Lung (tissue), 11 donors: ENCODE measurements at regions not wholly inside any gene's neighbourhood (a gene's known extent, or its start where the extent isn't known, plus 50 kb on each side); places are given as distances from the start of the nearest gene placed in this dataset.

ENCODE experiments used
- ATAC-seq: fragments of 200-7000 bp; cut with Tn5 transposase; one replicate; pipeline ENCODE4 v1.9.1; 2020; ENCODE audit warnings: moderate number of reproducible peaks; ENCODE audit not compliant: insufficient read depth, low FRiP score
- DNase-seq, 3 donors: peaks; one replicate each; pipeline ENCODE4 v3.0.0-alpha.2; 2013 to 2017
- H3K27ac ChIP-seq, 2 donors: one replicate each; pipeline ENCODE4 v1.5.1; 2013; ENCODE audit warnings: mild to moderate bottlenecking in 2 of 2, moderate library complexity in 2 of 2, control low read depth in 1 of 2, inconsistent platforms in 1 of 2, low read depth in 1 of 2, low read length in 1 of 2
- H3K27me3 ChIP-seq, 3 donors: one replicate each; pipeline ENCODE4 v1.5.1; 2013; ENCODE audit warnings: low read length in 2 of 3; ENCODE audit not compliant: control insufficient read depth in 3 of 3, insufficient read depth in 3 of 3
- H3K36me3 ChIP-seq, 4 donors: one replicate each; pipeline ENCODE4 v1.5.1; 2013; ENCODE audit warnings: low read length in 4 of 4, mild to moderate bottlenecking in 1 of 4, moderate library complexity in 1 of 4; ENCODE audit not compliant: control insufficient read depth in 4 of 4, insufficient read depth in 4 of 4
- H3K4me1 ChIP-seq, 5 donors: one replicate each; pipeline ENCODE4 v1.5.1; 2013; ENCODE audit warnings: low read length in 5 of 5, mild to moderate bottlenecking in 2 of 5, moderate library complexity in 1 of 5; ENCODE audit not compliant: control insufficient read depth in 5 of 5, insufficient read depth in 5 of 5
- H3K4me3 ChIP-seq: one replicate; pipeline ENCODE4 v1.5.1; 2013; ENCODE audit warnings: mild to moderate bottlenecking, control low read depth, moderate library complexity
- H3K9ac ChIP-seq, 2 donors: one replicate each; pipeline ENCODE4 v1.5.1; 2013; ENCODE audit warnings: low read length in 2 of 2, control low read depth in 1 of 2; ENCODE audit not compliant: insufficient read depth in 1 of 2
- H3K9me3 ChIP-seq, 4 donors: one replicate each; pipeline ENCODE4 v1.5.1; 2013; ENCODE audit warnings: low read length in 3 of 4, mild to moderate bottlenecking in 1 of 4, moderate library complexity in 1 of 4; ENCODE audit not compliant: control insufficient read depth in 4 of 4, insufficient read depth in 3 of 4
- CTCF ChIP-seq: IDR thresholded peaks from 2 replicates; pipeline ENCODE4 v1.5.1; 2012; ENCODE audit warnings: mild to moderate bottlenecking; ENCODE audit errors: control extremely low read depth, extremely low read depth
- WGBS, 2 donors: extraction: QIAGEN DNeasy Blood & Tissue Kit; methylation state at CpG; one replicate each; pipeline ENCODE4 v1.1.7; 2013; 5-methylcytosine and 5-hydroxymethylcytosine counted together
- donor health status: control.
- donor health status: control.
- donor health status: Bipolar disorder and iron deficiency.
- donor health status: healthy.
- donor health status: DM: yes; HTN: yes; CAD: no.

GRCh38 chr20:57078116-57078515 lies 188.3 kb downstream of the BMP7 start:
- no peak overlapping the region for H3K27ac ChIP-seq
- DNase-seq (no peak), ATAC-seq (no peak)
- no peaks in the 10 kb centered on the region for H3K36me3 ChIP-seq
- no peak overlapping the region for H3K9ac ChIP-seq
- H3K27me3 ChIP-seq: peaks cover 0 to 4% (median 2%) of the 10 kb centered on the region in 3 donors
- TF ChIP-seq CTCF: no peak
- no peaks in the 10 kb centered on the region for H3K4me1 ChIP-seq
- WGBS, 2 donors: 83 to 84% methylated on average over 1 of the region's 1 CpG
- no peak overlapping the region for H3K4me3 ChIP-seq
- peaks cover 0 to 19% (median 5%) of the 10 kb centered on the region in 4 donors for H3K9me3 ChIP-seq

- no peak for TF ChIP-seq CTCF
- DNase-seq (no peak), ATAC-seq (no peak)
- Histone ChIP-seq H3K9ac (no peak overlapping the region), H3K9me3 (peaks cover 0 to 20% (median 5%) of the 10 kb centered on the region in 4 donors), H3K4me3 (no peak overlapping the region), H3K36me3 (no peaks in the 10 kb centered on the region), H3K27me3 (peaks cover 0 to 7% (median 3%) of the 10 kb centered on the region in 3 donors), H3K4me1 (no peaks in the 10 kb centered on the region), H3K27ac (no peak overlapping the region)
- WGBS, 2 donors: 63 to 78% methylated on average over 2 of the region's 2 CpGs
These were observed 187.1 kb downstream of the BMP7 start for GRCh38 chr20:57079031-57080005.

- H3K9me3 ChIP-seq: peaks cover 0 to 17% (median 5%) of the 10 kb centered on the region in 4 donors
- no peaks in the 10 kb centered on the region for H3K36me3 ChIP-seq
- H3K27me3 ChIP-seq: peaks cover 0 to 7% (median 3%) of the 10 kb centered on the region in 3 donors
- no peak overlapping the region for H3K27ac ChIP-seq
- no peak overlapping the region for H3K4me3 ChIP-seq
- no peak for TF ChIP-seq CTCF
- no peak overlapping the region for H3K9ac ChIP-seq
- DNase-seq (no peak), ATAC-seq (no peak)
- no peaks in the 10 kb centered on the region for H3K4me1 ChIP-seq
These were observed 185.6 kb downstream of the BMP7 start for GRCh38 chr20:57080796-57081195.
